GM19238 (cell line): ENCODE measurements at regions not wholly inside any gene's neighbourhood (a gene's known extent, or its start where the extent isn't known, plus 50 kb on each side); places are given as distances from the start of the nearest gene placed in this dataset.

ENCODE experiments used
- DNase-seq: peaks from one replicate; pipeline ENCODE4 v3.0.0; 2011; ENCODE audit warnings: low spot score; ENCODE audit not compliant: insufficient read length

DNA sequence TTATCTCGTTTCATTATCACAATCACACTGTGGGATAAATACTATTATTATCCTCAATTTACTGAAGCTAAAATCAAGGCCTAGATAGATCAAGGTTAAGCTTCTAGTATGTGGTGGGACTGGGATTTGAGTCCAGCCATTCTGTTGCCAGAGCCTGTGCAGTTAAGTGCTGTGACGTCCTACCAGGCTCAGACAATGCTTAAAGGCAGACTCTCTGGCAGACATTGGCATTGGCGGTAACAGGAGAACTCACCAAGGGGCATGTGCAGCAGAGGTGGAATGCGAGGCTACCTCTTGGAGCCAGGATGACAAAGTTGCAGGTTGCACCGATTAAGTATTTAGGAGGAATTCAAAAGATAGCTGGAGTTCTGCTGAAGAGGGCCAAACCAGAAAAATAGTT lies 155.6 kb upstream of the IFNG-AS1 start:
- no peak for DNase-seq

DNA sequence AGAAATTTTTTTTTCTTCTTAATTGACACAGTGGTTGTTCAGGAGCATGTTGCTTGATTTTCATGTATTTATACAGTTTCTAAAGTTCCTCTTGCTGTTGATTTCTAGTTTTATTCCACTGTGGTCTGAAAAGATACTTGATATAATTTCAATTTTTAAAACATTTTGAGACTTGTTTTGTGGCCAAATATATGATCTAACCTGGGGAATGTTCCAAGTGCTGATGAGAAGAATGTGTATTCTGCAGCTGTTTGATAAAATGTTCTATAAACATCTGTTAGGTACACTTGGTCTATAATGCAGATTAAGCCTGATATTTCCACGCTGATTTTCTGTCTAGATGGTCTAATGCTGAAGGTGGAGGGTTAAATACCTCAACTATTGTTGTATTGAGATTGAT lies 151.4 kb upstream of the IFNG-AS1 start:
- no peak for DNase-seq

DNA sequence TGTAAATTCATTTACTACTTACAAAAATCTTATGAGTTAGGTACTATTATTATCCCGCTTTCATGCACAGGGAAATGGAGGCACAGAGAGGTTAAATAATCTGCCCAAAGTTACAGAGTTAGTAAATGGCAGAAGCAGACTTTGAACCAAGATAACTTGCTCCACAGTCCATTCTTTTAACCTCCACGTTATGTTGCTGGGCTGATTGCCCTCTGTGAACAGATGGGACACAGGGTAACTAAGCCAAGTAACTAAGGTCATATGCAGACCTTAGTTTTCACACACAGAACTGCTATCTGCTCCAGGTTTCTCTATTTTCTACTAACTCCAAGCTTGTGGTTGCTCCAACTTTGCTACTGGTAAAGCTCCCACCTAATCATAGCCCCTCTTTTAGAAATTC lies 147.1 kb upstream of the IFNG-AS1 start:
- no peak for DNase-seq

DNA sequence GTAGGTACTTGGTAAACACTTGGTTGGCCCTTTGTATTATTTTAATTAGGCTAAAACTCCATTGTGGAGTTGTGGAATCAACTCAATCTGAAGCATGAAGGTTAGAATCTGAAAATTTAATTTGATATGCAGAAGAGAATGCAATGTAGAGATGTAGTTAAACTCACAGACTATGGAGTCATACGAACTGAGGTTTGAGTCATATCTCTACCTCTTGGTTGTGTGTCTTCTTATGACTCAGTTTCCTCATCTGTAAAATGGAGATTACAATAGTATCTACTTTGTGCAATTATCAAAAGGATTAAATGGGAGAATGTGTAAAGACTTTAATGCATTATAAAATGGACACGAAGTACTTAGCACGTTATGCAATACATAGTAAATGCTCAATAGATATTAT lies 146.0 kb upstream of the IFNG-AS1 start:
- DNase-seq = no peak

DNA sequence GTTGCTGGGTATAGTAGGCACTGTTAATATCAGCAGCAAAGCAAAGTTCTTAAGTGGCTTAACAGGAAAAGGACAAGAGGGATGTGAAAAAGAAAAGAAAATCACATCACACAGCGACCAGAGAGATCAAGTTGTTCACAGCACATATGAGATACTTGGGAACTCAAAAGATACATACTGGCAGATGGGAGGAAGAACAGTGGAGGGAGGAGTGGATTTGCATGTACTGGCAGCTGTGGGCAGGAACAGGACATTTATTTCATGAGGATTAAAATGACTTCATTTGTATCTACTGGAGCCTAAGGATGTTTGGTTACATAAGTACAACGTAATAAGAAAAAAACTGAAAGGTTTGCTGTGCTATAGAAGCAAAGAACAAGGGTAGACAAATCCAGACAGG lies 136.5 kb upstream of the IFNG-AS1 start:
- DNase-seq = no peak

DNA sequence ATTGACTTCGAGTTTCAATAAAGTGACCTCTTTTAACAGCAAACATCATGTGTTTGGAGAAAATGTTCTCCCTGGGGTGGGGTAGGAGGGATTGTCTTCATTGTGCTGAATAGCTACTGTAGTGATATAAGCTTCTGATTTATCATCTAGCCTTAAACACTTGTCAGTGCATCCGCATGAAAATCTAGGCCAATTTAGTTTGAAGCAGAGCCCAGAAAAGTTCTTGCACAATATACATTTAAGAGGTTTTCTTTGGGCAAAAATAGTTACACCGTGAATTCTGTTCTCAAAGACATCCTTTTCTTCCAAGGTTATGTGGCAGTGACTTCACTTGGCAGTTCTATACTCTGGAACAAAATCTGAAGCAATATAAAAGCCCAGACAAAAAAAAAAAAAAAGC lies 136.0 kb upstream of the IFNG-AS1 start:
- no peak for DNase-seq

DNA sequence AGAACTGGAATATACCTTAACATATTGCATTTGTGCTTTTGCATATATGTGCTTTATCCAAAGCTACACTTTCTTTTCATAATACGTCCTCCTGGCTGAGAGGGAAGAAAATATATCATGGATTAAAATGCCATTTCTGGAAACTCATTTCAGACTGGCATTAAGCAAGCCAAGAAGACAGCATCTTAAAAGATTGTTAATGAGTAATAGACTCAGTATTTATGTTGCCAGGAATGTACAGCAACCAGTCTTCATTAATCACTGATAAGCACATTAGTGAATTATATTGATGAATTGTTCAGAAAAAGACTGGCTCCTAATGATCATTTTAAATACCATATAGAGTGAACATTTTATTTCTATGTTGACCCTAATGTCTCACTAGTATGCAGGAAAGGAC lies 134.9 kb upstream of the IFNG-AS1 start:
- DNase-seq = no peak

DNA sequence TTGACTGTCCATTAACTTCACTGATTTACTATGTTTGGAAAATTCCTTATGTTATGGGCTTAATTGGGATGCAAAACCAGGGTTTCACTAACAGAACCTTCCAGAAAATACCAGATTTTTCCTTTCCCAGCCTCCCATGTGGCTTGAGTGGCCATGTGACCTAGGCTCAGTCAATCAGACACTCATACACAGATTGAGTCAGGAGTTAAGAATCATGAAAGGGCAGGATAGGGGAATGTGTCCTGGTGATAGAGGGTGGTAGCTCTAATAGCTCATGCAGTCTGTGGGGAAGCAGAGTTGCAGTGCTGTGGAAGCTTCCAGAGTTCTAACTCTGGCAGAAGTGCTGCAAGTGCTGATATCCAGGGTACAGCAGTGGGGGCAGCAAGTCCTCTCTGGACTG lies 134.1 kb upstream of the IFNG-AS1 start:
- DNase-seq = no peak

DNA sequence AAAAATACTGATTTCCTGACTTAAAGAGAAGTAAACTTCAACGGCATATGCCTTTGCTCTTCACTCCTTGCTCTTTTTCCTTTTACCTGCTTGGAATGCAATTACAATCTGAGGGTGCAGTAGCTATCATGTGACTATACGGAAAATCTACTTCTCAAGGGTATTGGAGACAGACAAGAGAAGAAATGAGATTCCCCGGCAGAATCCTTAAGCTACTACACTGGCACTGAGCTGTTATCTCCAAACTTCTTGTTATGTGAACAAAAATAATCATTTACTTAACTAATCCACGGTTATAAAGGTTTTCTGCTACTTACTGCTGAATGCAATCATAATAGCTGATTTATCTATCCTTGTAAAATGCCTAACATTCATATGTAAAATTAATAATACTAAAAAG lies 118.0 kb upstream of the IFNG-AS1 start:
- no peak for DNase-seq

DNA sequence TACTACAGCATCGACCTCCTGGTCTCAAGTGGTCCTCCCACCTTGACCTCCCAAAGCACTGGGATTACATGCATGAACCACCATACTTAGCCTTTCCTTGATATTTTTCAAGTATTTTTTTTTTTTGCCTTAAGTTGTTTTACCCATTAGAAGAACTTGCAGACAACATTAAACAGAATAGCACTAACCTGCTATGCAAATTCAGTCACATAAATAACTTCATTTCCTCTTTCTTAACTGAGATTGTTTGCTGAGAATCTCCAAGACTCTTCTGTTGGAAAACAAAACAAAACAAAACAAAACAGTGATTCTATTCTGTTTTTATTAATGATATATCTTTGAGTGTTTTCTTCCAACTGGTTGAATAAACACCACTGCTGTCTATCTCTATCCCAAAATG lies 115.9 kb upstream of the IFNG-AS1 start:
- no peak for DNase-seq

DNA sequence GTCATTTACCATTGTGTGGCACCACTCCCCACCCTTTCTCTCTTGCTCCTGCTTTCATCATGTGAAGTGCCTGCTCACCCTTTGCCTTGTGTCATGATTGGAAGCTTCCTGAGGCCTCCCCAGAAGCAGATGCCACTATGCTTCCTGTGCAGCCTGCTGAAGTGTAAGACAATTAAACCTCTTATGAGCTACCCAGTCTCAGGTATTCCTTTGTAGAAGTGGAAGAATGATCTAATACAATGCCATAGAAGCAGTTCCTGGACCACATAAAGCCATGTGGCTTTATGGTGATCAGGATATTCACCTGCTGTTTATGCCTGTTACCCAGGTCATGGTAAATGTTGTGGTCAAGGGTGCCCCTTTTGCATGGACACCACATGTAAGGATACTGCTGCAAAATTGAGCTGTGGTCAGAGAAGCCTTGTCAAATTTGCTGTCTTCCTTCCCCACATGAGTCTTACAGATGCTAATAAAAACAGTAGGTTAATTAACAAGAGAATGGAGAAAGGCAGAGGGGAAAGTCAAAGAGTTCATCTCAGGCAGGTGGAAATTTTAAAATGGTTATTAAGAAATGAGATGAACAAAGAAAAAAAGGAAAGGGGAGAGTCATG lies 112.8 kb upstream of the IFNG-AS1 start:
- no peak for DNase-seq

DNA sequence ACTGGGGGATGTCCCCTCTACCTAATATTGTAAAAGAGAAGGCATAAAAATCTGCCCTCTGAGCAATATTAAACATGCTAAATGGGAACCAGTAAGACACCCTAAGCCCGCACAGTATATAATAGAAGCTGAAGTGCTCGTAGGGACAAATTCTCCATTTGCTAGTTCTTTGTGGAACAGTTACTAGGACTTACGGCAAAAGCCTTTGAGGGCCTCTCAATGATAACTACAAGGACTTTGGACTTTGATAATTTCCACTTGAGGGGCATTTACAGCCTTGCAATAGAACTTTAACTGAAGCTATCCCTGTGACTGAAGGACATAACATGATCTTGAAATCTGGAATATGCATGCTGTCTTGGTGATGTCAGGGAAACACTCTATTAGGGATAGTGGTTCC lies 111.5 kb upstream of the IFNG-AS1 start:
- DNase-seq = no peak

DNA sequence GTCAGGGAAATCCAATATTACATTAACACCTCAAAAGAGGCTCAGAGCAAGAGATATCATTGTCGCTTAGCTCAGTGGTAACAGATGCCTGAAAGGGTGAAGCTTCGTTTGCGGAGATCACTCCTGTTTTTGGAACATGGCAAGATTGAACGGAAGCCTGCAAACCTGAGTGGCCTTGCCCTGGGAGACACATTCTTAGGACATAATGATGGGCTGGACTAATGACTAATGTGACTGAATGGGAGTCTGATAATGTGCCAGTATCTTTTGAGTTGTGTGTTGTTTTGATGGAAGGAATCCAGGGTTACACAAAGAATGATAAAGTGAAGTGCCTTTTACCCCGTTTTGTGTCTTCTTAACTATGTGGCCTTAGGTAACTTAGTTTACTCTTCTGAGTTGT lies 109.3 kb upstream of the IFNG-AS1 start:
- no peak for DNase-seq

DNA sequence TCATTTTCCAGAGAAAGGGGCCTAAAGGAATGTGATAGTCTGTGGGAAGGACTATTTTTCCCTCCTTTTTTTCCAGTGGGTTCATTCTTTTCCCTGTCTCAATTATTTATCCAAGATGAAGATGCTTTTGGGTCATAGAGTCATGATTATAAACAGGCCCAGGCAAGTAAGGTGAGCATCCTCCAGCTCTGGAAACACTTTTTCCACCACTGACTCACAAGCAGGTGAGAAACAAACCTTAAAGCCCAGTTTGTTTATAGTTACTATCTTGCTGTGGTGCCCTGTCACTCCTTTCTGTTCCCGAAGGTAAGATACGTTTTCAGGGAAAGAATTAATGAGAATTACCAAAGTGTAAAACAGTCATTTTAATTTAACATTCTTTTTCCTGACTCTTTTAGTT lies 107.7 kb upstream of the IFNG-AS1 start:
- no peak for DNase-seq

DNA sequence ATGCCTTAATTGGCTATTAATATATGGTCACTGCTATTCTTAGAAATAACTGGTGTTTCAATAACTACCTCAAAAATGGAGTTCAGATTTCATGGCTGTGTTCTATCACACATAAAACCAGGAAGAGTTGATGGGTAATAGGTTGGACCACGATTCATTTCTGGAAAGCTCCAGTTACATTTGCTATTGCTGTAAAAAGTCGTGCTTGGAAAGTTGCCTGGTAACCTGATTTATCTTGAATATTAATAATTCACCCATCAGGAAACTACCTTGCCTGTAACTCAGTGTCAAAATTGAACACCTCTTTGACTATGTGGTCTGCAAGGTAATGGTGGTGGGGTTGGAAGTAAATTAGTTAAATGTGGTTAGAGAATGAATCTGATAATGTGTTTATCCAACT lies 104.7 kb upstream of the IFNG-AS1 start:
- DNase-seq = no peak

DNA sequence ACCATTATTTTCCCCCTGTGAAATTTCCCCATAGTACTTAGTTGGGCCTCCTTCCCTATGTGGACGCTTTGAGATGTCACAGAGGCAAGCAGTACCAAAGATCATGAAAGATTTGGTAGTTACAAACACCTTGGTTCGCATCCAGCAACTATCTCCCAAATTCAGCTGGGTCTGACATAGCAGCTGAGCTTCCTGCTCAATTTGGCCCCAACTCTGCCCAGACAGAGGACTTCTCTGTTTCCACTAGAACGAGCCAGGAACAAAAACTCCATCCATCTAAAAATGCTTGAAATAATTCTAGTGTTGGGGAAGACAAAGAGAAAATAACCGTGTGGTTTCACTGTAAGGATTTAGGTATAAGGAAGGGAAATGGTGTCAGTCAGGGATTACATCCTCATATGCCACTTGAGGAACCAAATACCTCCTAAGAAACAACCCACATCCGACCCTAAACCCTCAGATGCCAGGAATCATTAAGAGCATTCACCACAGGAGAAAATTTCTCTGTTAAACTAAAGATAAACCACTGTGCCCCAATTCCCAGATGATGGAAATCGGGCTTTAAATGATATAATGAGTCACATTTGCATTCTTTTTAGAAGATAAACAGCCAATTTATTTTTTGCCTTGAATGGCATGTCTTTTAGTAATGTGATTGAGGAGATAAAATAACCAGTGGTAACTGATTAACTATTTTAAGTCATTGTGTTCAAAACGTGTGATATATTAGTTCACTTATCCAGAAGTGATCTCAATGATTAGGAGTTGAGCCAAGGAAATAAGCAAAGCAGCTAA lies 103.7 kb upstream of the IFNG-AS1 start:
- no peak for DNase-seq

DNA sequence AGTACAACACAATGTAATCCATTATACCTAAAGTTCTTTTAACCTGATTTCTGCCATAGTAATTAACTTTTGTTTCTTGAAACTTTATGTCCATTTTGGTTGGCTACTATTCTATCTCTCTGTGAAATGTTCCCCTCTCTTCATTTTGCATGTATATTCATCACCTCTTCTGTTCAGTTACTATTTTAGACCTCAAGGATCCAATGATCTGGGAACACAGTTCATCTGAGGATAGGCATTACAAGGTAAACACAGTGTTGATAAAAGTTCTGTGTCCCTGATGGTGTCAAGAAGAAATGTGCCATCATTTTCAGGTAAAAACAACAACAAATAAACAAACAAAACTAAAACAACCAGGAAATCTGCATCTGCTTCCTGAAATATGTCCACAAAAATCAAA lies 102.2 kb upstream of the IFNG-AS1 start:
- DNase-seq = no peak

DNA sequence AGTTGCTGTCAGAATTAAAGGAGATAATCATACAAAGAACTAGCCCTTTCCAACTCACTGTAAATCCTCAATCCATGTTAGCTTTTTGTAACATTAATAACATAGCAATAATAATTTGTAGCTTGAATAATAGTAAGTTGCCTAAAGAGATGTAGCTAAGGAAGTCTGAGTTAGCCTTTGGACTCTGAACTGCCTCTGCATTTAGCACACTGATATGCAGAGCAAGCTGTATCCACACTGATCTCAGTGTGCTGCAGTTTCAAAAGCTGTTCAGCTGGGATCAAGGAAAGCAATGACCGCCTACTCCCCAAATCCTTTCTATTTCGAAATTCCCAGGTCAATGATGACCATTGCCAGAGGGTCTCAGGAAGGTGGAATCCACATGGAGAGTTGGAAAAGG lies 99.3 kb upstream of the IFNG-AS1 start:
- DNase-seq = no peak

DNA sequence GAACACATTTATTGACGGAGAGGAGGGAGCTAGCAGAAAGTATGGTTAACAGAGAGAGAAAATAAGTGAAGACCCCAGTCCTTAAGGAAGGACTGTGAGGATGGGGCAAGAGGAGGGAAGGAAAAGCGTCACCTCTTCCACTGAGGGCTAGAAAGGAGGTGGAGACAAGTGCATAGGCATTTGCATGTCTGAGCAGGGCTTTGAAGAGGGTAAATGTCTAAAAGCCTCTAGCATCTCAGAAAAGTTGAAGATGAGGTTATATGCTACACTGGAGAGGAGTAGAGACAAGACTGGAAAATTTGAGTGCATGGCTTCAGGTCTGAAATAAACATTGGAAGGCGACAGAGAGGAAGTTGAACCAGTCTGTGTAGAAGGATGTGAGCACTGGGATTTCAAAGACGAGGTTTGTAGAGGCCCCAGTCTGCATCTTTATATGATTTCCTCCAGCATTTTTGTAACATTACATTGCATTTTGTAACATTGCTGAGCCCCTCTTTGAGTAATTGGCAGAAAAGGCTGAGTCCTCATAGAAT lies 98.5 kb upstream of the IFNG-AS1 start:
- DNase-seq = no peak

DNA sequence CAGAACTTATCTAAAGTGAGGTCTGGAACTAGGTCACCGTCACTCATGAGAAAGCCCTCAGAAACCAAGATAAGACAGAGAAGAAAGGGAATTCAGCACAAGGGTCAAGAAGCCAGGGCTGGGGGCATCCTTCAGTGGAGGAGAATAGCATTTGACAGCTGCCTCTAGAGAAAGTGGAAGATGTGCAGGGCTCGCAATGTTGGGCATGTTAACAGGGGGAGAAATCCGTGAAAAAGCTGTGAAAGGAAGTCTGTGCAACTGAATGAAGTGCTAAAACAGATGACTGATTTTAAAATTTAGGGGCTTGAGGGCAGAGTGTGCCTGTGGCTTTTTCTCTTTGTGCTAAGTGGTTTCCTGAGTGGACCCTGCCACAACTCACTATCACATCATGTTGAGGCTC lies 97.7 kb upstream of the IFNG-AS1 start:
- no peak for DNase-seq

DNA sequence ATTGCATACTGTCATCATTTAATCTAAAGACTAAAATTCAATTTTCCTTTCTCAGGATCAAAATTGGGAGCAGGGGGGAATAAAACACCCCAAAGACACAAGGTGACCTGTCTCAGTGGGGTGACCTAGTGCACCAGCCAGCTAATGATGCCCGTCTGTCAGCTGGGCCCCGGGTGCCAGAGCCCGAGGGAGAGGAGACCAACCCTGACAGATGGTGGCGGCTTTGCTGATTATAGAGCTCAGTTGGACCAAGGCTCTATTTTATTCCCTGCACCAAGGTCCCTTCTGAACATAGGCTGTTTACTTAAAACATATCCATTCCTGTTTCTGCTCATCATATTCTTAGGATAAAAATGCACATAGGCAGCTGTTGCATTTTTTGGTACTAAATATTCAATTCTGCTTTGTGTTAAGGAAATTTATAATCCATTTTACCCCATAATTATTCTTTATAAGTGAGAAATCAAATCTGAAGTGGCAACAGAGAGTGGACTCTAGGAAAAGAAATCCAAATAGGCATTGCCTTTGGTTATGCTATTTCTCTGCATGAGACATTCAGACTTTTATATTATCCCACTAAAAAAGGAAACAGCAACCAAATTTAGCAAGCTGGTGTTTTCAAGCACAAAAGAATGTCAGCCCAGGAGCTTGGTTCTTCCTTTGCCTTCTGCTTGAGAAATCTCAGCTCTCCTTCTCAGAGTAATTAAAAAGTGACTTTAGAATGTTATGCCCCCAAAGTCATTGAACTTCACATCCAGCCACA lies 96.8 kb upstream of the IFNG-AS1 start:
- DNase-seq = no peak

DNA sequence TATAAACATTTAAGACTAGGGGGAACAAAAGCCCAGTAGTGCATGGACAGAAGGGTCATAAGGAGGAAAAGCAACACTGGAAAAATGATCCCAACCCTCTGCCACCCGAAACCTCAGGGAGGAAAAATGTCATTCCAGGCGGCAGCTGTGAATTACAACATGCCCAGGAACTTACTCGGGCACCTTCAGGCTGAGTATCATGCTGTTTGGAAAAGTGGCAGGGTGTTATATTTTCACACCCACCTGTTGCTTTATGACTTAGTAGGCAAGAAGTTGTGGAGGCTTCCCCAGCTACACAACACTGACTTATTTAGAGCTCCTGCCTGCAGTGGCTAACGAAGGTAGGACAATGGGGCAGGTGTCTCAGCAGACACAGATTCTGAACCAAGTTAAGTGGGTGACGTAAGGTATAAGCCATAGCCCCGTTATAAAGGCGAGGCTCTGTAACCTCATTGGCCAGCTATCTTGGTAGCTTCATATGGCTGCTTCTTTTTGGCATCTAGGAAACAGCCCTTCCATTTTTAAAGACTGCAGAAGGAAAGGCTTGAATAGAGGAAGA lies 96.1 kb upstream of the IFNG-AS1 start:
- no peak for DNase-seq
